ENCODE measurements at regions not wholly inside any gene's neighbourhood (a gene's known extent, or its start where the extent isn't known, plus 50 kb on each side); places are given as distances from the start of the nearest gene placed in this dataset.

- TF ChIP-seq TAF1 (IDR thresholded peaks at IDR 0.05; ENCODE audit: borderline replicate concordance, insufficient read depth, low read length): no peak
- TF ChIP-seq POLR2AphosphoS5 (IDR thresholded peaks at IDR 0.05; ENCODE audit: low read depth, low read length): no peak
Measured at GRCh38 chr9:87338088-87338989, 159.3 kb upstream of the DAPK1 start.

All from PFSK-1 (cell line).